ENCODE measurements at regions not wholly inside any gene's neighbourhood (a gene's known extent, or its start where the extent isn't known, plus 50 kb on each side); places are given as distances from the start of the nearest gene placed in this dataset.
"Not testable (repeated sequence)": the region's sequence is repeated elsewhere in the genome, so short reads cannot be mapped to it uniquely, and the experiment has no call there.

DNA sequence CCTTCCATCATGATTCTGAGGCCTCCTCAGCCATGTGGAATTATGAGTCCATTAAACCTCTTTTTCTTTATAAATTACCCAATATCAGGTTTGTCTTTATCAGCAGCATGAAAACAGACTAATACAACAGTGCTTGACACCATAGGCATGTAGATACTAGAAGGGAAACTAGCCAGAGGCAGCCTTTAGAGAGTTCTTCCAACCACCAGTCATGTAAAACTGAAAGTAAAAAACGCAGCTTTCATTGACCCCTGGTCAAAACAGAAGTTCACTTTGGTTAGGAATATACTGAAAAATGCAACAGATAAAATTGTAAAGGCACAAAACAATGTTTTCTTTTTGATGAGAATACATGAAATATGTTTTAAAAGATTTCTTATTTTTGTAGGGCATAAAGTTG is 122.8 kb upstream of the L3MBTL4 start:
- no peak for FAIRE-seq

DNA sequence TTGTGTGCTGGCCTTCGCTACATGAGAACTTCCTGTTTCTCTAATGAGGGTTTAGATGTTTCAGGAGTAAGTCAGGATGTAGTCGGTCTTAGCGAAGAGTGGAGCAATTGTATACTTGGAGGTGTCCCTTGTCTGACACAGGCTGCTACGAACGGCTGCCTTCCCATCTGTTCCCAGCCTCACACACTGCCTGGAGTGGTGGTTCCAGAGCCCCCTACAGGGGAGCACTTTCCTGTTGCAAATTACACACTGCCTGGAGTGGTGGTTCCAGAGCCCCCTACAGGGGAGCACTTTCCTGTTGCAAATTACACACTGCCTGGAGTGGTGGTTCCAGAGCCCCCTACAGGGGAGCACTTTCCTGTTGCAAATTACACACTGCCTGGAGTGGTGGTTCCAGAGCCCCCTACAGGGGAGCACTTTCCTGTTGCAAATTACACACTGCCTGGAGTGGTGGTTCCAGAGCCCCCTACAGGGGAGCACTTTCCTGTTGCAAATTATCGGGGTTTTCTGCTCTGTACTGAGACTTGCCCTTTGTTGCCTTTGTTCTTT is 126.5 kb upstream of the L3MBTL4 start:
- FAIRE-seq, result not testable (repeated sequence)

DNA sequence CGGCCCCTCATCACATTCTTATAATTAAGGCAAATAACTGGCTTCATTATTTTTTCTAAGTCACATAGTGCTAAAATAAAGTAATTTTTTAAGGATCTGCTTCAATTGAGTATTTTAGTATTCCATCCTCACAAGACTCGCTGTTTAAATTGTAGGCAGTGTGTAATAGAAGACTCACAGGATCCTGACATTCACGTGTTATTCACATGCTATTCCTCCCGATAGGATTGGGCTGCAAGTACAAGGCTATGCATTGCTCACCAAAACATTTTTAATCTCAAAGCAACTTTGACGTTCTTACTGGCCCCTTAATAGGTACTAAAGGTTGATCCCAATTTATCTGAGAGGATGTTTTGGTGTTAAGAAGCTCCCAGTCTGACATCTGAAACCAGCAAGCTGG is 127.6 kb upstream of the L3MBTL4 start:
- FAIRE-seq, result no peak

DNA sequence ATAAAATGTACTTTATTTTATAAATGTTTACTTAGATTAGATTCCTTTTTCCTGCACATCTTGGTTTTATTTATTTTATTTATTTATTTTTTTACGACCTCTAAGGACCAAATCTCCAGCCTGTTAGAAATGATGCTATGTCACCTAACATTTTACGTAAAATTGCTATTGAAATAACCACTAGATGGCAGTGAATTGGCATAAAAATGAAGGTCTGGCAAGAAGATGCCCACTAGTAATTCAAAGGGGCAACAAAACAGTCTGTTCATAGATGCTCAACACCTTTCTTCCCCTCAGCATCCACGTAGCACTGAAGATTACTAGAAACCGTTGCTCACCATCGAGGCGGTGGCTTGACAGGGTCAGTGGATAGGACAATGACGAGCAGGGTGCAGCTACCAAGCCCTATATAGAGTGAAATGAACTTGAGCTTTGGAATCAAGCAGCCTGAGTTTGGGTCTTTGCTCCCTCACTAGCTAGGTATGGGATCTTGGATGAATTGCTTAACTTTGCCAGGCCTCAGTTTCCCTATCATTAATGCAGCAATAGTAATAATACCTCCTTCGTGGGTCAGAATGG is 128.7 kb upstream of the L3MBTL4 start:
- peak; percentile 9 for FAIRE-seq

DNA sequence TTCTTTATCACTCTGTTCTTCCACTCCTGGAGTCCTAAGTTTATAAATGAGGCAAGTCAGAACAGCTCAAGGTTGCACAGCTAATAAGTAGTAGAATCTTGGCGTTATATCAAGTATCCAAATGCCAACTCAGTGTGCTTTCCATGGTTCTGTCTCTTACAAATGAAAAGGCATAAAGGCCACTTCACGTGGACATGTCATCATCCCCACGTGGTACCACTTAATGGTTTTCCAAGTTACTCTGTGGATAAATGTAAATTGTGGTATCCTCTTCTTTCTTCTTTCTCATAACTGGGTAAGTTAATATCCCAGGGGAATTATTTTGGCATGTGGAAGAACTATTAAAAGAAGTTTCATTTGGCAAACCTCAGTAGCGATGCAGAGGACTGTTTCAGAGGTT is 131.5 kb upstream of the L3MBTL4 start:
- FAIRE-seq, result no peak

DNA sequence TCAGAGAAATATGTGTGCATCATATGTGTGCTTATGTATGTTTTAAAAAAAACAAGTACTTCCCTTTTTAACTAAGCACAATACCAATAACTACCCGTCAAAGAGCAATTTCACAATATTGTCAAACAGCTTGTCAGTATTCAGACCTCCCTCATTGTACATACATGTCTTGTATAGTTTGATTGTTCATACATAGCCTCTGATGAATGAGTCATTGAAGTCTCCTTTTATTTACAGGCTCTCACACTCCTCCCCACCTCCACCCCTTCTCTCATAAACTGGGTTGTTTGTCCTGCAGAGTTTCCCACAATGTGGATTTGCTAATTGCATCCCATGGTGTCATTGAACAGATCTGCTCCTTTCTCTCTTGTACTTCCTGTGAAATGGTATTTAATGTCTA is 132.8 kb upstream of the L3MBTL4 start:
- no peak for FAIRE-seq

DNA sequence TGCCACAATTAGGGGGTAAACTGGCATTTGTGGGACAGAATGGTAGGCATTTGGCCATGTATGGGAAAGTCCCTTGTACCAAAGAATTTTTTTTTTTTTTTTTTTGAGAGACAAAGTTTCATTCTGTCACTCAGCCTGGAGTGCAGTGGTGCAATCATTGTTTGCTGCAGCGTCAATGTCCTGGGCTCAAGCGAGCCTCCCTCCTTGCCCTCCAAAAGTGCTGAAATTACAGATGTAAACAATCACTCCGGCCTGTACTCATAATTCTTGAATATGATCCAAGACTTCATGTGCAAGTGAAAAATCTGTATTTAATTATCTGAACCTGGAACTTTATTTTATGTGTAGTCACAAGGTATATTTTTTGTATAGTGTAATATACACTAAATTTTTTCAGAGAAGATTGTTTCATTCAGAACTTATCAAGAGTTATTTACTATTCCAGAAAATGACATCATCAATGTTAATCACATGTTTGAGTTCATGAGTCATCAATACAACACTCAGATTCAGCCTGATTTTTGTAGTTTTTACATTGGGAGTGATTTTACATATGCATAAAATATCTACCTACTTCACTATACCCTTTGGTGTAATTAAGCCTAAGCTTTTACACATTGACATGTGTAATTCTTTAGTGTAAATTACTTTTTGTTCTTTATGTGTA is 138.7 kb upstream of the L3MBTL4 start:
- no peak for FAIRE-seq

DNA sequence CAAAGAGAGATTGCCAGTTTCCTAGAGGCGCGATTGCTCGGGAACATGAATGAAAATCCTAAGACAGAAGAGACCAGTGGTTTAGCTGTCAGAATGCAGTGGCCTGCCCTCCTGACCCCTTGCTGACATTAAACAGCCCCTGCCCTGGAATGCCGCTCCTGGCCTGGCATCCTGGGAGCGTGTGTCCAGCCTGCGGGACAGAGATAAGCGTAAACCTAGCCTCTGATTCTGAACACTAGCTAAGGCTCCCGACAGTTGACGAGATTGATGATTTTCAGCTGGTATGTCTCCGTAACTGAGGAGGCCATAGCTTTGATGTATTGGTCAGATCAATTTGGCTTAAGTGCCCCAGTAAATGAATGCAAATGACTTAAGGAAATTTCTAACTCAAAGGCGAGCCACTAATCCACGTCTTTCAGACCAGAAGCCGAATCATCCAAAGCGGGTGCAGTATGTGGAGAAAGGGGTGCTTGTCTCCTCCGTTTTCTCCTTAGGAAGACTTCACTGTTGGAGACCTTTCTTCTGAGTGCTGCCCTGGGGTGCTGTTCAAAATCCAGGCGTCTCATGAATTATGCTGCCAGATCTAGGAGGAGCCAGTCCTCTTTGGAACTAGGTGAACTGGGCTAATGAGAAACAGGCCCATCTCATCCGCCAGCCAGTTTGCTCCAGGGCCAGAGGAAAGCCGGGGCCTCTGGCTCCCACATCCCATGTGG is 142.5 kb upstream of the L3MBTL4 start:
- no peak for FAIRE-seq

DNA sequence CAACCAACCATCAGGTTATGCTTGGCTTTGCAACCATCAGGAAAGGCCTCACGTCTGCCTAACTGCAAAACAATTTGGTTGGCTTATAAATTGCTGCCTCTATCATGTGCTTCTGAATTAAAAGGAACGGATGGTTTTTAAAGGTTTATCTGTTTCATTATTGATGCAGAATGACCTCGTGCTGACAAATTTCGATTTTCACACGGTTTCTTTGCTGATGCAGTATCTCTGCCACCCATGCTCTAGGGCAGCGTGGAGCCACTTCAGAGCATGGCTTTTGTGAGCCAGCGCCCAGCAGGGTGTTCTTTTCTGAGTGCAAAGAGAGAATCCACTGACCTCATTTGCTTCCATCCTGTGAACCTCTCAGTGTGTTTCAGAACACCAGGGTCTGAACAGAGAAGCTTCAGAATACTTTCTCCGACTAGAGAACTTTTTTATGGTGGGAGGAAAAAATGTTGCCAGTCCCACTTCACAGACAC is 143.1 kb upstream of the L3MBTL4 start:
- FAIRE-seq, result no peak

DNA sequence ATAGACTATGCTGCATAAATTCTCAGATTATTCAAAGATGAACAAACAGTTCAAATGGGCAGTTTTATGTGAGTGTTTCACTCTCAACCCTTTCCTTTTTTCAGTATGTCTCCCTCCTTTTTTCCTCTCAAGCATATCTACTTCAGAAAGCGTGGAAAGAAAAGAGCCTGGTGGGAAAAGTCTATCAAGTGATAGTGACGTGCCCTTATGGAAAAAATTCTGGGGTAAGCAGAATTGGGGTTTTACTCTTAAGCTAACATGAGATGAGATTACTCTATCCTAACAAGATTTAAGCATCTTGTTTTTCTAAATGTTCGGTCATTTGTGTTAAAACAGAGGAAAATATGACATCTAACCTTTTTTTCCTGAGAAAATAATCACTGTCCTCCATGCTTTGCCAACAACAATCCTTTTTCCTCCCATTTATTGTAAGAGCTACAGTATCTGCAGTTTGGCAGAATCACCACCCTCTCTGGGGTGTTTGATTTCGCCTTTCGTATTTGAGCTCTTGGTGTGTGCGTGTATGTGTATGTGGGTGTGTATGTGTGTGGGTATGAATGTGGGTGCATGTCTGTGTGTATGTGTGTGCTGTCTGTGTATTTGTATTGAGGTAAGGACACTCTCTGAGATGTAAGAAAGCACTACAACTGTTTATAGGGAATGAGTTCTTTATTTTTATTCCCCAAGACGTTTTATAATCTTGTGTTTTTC is 143.9 kb upstream of the L3MBTL4 start:
- no peak for FAIRE-seq

DNA sequence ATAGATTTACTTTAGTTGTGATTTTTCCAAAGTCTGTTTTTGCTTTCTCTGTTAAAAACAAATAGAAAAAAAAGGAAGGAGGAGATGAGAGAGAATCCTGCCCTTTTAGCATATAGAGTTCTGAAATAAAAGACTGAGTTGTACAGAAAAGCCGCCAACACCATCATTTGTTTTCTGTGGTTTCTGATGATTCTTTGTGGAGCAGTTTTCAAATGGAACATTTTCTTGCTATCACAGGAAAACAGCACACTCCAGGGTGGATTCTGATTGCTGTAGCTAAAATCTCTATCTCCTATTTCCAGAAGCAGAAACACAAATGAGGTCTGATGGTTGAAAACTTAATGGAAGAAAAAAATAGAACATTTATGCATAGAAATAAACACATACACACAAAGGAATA is 144.6 kb upstream of the L3MBTL4 start:
- no peak for FAIRE-seq

DNA sequence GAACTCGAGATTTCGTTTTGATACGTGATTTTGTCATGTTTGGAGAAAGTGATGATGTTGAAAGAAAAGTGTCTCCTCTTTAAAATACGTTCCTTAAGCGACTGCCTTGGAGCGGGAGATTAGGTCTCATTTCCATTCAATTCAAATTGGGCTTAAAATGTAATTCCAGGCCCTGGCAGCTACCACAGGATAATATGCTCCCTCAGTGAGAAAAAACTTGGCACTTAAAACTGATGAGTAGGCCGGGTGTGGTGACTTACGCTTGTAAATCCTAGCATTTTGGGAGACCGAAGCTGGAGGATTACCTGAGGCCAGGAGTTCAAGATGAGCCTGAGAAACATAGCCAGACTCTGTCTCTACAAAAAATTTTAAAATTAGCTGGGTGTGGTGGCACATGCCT is 146.3 kb upstream of the L3MBTL4 start:
- FAIRE-seq, result no peak

DNA sequence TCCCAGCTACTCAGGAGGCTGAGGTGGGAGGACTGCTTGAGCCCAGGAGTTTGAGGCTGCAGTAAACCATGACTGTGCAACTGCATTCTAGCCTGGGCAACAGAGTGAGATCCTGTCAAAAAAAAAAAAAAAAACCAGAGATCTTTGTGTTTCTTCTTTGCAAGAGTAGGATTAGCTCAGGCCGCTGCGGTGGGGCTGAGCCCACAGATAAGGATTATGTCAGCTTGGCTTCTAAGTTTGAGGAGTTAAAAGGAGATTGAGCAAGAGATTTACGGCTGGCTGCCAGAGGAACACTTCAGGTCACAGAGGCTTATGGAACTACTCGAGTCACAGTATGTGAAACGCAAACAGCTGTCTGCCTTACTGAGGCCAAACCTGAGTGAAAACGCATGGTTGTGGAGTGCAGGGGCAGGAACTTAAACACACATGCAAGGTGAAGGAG is 146.7 kb upstream of the L3MBTL4 start:
- FAIRE-seq, result no peak

DNA sequence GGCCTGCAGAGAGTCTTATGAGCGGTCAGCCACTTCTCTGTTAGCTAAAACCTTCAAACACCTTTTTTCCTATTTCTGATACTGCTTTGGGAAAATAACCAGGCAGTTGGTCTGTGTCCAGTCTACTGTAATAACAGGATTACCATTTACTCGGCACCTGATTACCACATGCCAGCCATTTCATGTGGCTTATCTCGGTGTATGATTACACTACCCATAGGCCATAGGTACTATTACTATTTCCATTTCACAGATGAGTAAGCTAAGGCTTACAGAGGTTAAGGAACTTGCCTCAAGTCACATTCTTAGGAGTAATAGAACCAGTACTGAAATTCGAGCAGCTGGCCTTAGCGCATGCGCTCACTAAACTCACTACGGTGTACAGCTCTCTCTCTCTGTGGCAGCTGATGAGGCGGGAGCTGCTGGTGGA is 147.2 kb upstream of the L3MBTL4 start:
- FAIRE-seq, result no peak

DNA sequence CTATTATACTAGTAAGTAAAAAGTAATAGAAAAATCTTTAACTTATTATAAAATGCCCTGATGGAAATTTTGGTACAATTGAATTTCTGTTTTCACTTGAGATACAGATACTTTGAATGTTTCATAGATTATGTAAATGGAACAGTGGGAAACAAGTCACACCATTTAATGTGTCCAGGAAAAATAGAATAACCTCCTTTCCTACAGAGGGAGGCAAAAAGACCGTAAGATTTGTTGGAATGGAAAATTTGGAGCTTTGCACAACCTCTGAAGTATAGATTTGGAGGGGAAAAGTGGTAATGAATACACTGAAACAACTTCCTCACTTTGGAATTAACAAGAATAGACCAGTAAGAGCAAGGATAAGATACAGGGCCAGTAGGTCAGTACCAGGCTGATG is 149.2 kb upstream of the L3MBTL4 start:
- FAIRE-seq, result no peak

DNA sequence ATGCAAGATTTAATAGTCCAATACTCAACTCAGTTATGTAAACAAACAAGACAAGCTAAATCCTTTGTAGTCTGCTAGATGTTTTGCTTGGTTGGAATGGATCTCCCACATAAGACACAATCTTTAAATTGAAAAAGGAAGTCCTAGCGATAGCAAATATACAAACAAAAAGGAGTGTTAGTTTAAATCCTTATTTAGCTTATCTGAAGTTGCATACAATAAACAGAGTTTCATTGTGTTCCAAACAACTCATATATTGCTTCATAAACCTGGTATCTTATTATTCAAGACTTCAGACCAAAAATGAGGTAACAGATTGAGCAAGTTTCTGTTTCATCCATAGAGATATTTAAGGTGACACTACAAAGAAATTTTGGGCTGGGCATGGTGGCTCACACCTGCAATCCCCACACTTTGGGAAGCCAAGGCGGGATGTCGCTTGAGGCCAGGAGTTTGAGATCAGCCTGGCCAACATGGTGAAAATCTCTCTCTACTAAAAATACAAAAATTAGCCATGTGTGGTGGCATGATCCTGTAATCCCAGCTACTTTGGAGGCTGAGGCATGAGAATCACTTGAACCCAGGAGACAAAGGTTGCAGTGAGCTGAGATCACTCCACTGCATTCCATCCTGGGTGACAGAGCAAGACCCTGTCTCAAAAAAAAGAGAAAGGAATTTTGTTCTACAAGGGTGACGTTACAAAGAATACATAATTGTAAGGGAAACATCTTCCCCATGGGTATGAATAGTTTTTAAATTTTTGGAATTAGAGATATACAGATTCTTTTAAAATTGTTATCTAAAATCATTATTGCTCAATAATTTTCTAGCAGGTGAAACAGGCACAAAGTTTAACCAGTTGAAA is 150.5 kb upstream of the L3MBTL4 start:
- FAIRE-seq, result no peak

DNA sequence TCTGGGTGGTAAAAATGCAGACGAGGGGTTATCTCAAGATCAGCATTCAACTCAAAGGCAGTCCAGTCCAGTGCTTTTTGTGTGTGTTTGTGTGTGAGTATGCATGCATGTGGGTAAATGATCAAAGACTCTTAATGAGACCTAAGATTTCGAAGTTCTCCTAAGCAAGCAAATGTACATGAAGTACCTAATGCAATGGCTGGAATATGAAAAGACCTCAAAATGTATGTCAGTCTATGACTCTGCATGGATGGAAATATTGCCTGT is 151.0 kb upstream of the L3MBTL4 start:
- no peak for FAIRE-seq

DNA sequence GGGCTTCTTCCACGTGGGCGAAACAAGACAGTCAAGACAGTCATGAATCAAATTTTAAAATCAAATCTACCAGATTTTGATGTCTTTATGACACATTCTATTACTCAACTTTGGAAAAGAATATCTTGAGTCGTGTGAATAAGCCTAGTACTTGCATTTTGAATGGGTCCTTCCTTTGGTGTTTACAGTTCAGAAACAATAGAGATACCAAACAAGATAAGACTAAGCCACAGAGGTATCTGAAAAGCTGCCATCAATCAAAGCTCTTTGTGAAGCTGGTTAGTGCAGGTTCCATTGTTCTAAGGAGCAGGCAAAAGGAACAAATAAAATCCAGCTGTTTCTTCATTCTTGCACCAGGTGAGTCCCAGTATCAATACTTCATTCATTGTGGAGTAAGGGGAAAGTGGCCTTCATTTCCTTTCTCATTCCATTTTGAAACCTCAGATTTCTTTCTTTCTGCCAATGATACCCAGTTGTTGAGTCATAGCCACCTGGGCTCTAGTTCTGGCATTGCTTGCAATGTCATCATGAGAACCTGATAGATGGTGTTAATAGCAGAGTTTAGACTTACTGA is 151.7 kb upstream of the L3MBTL4 start:
- no peak for FAIRE-seq

DNA sequence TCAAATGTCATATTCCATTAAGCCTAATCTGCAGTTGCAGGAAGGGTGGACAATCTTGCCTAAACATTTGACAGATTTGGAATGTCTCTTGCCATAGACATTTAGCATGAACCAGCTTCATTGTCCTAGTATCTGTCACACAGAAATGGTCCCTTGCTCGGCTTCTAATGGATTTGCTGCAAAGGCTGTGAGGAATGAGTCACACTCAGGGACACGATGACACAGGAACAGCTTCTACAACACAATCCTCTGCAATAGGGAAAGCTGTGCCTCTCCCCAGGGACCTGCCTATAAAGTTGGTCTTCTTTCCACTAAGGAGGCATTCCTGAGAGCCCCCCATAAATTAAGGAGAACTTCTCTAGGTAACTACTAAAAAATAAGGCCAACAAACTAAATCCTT is 155.1 kb upstream of the L3MBTL4 start:
- no peak for FAIRE-seq

DNA sequence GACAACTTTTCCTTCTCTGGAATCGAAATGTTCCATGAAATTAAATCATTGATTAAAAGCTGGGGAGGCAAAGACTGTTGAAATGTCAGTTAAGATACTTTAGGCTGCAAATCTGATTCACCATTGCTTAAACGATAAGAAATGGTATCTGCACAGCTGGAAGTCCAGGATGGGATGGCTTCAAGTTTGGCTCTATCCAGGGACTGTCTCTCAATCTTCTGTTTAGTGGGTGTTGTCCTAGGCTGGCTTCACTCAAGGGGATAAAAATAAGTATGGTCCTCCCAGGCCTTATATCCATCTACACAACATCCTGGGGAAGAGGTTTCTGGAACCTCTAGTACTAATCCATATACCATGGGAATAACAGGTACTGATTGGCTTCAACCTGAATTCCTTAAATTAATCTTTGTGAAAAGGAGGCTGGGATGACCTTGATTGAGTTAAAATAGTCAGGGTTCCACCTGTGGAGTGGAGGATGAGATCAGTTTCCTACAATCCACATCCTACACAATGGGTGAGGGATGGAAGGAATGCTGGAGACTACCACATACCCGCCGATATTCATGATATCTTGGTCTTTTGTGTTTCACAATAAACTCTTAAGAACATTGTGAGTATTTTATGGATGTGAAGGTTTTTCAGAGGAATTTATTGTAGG is 156.0 kb upstream of the L3MBTL4 start:
- no peak for FAIRE-seq

DNA sequence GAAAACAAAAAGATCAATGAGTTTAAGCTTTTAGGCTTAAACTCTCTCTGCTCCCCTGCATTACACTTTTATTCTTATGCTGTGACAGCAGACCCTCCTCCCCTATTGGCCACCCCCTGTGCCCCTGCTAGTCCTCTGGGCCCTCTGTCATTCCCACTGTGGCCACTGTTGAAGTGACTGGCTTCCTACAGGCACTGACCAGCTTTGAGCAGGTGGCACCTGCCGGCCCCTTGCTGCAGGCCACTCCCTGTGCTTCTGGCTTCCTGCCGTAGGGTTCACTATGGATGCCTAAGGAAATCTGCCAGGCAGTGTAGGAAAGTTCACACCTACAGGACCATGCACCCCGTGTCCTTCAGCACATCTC is 156.5 kb upstream of the L3MBTL4 start:
- no peak for FAIRE-seq

DNA sequence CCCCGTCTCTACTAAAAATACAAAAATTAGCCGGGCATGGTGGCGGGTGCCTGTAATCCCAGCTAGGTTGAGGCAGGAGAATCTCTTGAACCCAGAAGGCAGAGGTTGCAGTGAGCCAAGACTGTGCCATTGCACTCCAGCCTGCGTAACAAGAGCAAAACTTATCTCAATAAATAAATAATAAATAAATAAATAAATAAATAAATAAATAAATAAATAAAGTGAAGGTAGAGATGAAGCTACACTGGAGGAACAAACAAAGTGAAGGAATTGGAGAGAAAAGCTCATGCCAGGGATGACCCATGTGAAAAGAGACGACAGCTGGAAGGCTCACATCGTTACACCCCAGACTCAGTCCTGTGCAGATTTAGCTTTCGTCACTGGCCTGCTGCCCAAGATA is 157.3 kb upstream of the ARHGAP28 start:
- FAIRE-seq, result not testable (repeated sequence)

Measured in islet of Langerhans (tissue), 1 donor.